RWPE1 (cell line): ENCODE measurements at regions not wholly inside any gene's neighbourhood (a gene's known extent, or its start where the extent isn't known, plus 50 kb on each side); places are given as distances from the start of the nearest gene placed in this dataset.

ENCODE experiments used
- CTCF ChIA-PET: fragments of 350-600 bp; sonication (Branson Sonifier 250); formaldehyde crosslinking; extraction: SDS; loops from one replicate; lab custom pipeline; 2021; lab: Yijun Ruan, JAX
- POLR2A ChIA-PET: fragments of 400-600 bp; formaldehyde crosslinking; extraction: SDS; loops from one replicate; lab custom pipeline; 2020; ENCODE audit warnings: antibody characterized with exemption; ENCODE audit not compliant: low non-redundant PET; lab: Yijun Ruan, JAX
- DNase-seq: peaks from one replicate; pipeline ENCODE4 v3.0.0; 2012; ENCODE audit warnings: low spot score
- H3K27ac ChIP-seq: fragments of 450-650 bp; 2 replicates; pipeline ENCODE4 v1.5.1; 2017
- TF ChIP-seq, protein P1 (sequence below): fragments of 450-650 bp; conservative IDR thresholded peaks from 2 replicates; pipeline ENCODE4 v1.5.1; 2017; ENCODE audit warnings: low read depth, mild to moderate bottlenecking

DNA sequence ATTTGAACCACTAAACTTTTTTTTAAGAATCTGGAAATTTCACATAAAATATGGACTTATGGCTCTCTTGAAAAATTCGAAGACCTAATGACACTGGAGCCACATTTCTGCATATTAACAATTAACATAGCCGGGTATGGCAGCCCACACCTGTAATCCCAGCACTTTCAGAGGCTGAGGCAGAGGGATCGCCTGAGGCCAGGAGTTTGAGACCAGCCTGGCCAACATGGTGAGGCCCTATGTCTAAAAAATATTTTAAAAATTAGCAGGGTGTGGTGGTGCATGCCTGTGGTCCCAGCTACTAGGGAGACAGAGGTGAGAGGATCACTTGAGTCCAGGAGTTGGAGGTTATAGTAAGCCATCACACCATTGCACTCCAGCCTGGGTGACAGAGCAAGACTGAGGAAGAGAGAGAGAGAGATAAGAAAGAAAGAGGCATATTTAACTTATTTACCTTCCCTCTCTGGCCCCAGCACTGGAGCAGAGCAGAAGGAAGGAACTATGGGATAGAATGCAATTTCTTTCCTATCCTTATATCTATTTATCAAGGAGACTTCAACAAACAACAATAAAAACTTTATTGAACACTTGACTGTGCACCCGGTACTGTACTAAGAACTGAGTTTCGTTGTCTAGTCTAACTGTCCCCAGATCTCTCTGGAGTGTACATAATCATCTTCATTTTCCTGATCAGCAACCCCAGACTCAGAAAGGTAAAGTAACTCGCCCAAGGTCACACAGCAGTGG is 63.6 kb upstream of the EYA2 start:
- TF ChIP-seq, protein P1, sequence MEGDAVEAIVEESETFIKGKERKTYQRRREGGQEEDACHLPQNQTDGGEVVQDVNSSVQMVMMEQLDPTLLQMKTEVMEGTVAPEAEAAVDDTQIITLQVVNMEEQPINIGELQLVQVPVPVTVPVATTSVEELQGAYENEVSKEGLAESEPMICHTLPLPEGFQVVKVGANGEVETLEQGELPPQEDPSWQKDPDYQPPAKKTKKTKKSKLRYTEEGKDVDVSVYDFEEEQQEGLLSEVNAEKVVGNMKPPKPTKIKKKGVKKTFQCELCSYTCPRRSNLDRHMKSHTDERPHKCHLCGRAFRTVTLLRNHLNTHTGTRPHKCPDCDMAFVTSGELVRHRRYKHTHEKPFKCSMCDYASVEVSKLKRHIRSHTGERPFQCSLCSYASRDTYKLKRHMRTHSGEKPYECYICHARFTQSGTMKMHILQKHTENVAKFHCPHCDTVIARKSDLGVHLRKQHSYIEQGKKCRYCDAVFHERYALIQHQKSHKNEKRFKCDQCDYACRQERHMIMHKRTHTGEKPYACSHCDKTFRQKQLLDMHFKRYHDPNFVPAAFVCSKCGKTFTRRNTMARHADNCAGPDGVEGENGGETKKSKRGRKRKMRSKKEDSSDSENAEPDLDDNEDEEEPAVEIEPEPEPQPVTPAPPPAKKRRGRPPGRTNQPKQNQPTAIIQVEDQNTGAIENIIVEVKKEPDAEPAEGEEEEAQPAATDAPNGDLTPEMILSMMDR, result no peak
- ChIA-PET CTCF (no interaction called here), POLR2A (no interaction called here)
- no peak for DNase-seq
- no peak overlapping the region for H3K27ac ChIP-seq

DNA sequence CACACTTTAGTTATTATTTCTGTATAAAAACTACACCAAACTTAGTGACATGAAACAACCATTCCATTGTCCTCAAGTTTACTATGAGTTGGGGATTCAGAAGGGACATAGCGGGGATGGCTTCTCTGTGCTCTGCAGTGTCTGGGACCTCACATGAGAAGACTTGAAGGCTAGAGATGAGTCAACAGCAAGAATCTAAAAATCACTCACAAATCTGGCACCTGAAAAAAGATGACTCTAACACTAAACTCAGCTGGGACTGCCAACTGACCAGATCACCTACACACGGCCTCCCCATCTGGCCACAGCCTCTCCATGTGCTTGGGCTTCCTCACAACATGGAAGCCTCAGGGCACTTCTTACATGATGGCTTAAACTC is 63.0 kb upstream of the EYA2 start:
- ChIA-PET POLR2A (no interaction called here), CTCF (no interaction called here)
- TF ChIP-seq, protein P1, result no peak

DNA sequence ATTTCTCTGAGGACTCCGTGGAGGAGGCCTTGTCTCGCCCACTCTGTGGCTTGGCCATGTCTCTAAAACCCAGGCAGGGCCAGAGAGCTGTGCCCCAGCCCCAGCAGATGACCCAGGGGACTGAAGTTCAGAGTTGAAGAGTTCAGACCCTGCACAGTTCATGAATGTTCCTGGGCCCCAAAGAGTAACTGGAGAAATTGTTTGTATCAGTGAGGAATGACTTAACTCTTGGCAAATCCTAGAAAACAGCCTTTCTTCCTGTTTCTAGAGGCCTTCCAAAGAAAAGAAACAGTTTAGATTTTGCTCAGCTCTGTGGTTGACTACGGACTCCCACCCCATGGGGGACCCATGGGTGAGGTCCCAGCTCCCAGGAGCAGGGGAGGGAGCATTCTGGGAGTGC is 62.1 kb upstream of the EYA2 start:
- no peak for DNase-seq
- H3K27ac ChIP-seq, result no peak overlapping the region
- POLR2A ChIA-PET, result no interaction called here

More for the DNA sequence above, 63.0 kb upstream of the EYA2 start:
- no peak overlapping the region for H3K27ac ChIP-seq
- no peak for DNase-seq

DNA sequence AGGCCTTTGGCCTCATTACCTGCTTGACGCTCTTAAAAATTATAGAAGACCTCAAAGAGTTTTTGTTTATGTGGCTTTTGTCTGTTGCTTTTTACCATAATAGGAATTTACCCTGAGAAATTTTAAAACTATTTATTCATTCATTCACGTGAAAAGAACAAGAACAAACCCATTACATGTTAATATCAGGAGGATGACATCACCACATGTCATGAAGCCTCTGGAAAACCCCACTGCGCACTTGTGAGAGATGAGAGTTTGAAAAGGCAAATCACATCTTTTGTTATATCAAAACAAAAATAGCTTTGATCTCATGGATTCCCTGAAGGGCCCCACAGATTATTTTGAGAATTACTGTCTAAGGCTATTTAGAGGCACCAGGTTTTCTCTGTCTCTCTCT is 61.3 kb upstream of the EYA2 start:
- DNase-seq, result no peak
- TF ChIP-seq, protein P1, result no peak
- POLR2A ChIA-PET, result no interaction called here
- CTCF ChIA-PET, result no interaction called here
- no peak overlapping the region for H3K27ac ChIP-seq

More for the DNA sequence above, 62.1 kb upstream of the EYA2 start:
- CTCF ChIA-PET, result interaction anchor here (0.5 kb wide), 1 partner anchor 359 kb away, joined by 5 read pairs; no protein-coding TSS in a partner anchor
- TF ChIP-seq, protein P1, result no peak

DNA sequence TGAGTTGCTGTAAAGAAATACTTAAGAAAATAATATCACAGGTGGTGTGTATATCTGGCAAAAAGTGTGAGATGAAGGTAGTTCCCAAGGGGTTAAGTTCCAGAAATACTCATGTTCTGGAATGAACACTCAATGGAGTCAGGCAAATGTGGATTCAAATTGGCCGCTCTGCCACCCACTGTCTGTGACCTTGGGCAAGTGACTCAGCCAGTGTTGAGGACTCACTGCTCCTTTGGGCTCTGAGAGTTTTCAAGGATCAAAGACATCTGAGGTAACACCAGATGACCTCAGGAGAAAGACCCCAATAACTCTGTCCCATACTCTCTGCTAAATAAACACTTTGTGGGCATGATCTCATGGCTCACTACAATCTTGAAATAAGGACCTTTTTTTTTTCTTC is 59.2 kb upstream of the EYA2 start:
- POLR2A ChIA-PET, result no interaction called here
- no peak for DNase-seq
- no peak overlapping the region for H3K27ac ChIP-seq
- TF ChIP-seq, protein P1, result no peak
- CTCF ChIA-PET, result no interaction called here

DNA sequence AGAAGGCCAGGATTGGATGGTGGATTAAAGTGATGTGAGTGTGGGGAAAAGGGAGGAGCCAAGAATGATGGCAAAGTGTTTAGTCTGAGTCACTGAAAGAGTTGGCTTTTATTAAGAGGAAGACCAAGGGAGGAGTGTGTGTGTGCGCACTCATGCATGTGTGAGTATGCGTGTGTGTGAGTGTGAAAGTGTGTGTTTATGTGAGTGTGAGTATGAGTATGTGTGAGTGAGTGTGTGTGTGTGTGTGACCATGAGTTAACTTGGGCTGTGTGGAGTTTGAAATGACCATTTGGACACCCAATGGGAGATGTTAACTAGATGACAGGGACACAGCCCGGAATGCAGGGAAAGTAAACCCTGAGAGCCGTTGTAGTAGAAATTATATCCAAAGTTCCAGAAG is 57.6 kb upstream of the EYA2 start:
- DNase-seq, result no peak
- ChIA-PET POLR2A (no interaction called here), CTCF (no interaction called here)
- TF ChIP-seq, protein P1, result no peak
- H3K27ac ChIP-seq, result no peak overlapping the region
